Neural crest cell (in vitro differentiated cells): ENCODE measurements at regions not wholly inside any gene's neighbourhood (a gene's known extent, or its start where the extent isn't known, plus 50 kb on each side); places are given as distances from the start of the nearest gene placed in this dataset.
A peak's percentile ranks its signal among the peaks of the same experiment; 100 is the strongest.

ENCODE experiments used
- DNase-seq: peaks from one replicate; pipeline ENCODE4 v3.0.0; 2021; ENCODE audit warnings: low read depth, mixed read lengths, low spot score
- H3K27ac Mint-ChIP-seq: one replicate; pipeline ENCODE4 v1.8.0; 2021; ENCODE audit warnings: mild to moderate bottlenecking, mixed read lengths; ENCODE audit not compliant: unreplicated experiment
- H3K27me3 Mint-ChIP-seq: 2 replicates; pipeline ENCODE4 v1.8.0; 2021; ENCODE audit warnings: low read depth, mild to moderate bottlenecking, mixed read lengths
- H3K36me3 Mint-ChIP-seq: 2 replicates; pipeline ENCODE4 v1.8.0; 2021; ENCODE audit warnings: low read depth, mild to moderate bottlenecking, mixed read lengths
- H3K4me1 Mint-ChIP-seq: 2 replicates; pipeline ENCODE4 v1.8.0; 2021; ENCODE audit warnings: mixed read lengths
- H3K4me3 Mint-ChIP-seq: one replicate; pipeline ENCODE4 v1.8.0; 2021; ENCODE audit warnings: mild to moderate bottlenecking, mixed read lengths
- H3K9me3 Mint-ChIP-seq: 2 replicates; pipeline ENCODE4 v1.8.0; 2021; ENCODE audit warnings: mixed read lengths
- TF ChIP-seq, protein P1 (sequence below): fragments of 200-600 bp; sonication (generic); conservative IDR thresholded peaks from 2 replicates; pipeline ENCODE4 v1.5.0; 2021; ENCODE audit warnings: antibody characterized with exemption, mild to moderate bottlenecking

DNA sequence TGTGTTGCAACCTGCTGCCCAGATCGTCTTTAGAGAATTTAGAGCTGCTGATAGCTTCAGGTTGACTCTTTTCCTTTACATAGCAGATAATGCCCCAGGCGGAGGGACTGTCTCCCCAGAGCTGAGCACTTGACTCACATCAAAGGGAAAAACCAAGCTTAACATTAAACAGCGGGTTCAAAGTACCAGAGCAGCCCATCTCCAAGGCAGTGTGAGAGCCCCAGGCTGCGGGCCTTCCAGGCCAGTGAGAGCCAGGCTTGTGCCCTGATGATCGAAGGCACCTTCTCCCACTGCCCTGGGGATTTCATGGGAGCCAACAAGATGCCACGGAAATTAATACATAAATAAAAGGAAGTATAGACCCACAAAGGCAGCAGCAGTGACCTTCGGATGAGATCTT is 275.6 kb downstream of the XXYLT1 start:
- H3K9me3 Mint-ChIP-seq, result no peaks in the 10 kb centered on the region
- no peak overlapping the region for H3K27ac Mint-ChIP-seq
- no peak for DNase-seq

DNA sequence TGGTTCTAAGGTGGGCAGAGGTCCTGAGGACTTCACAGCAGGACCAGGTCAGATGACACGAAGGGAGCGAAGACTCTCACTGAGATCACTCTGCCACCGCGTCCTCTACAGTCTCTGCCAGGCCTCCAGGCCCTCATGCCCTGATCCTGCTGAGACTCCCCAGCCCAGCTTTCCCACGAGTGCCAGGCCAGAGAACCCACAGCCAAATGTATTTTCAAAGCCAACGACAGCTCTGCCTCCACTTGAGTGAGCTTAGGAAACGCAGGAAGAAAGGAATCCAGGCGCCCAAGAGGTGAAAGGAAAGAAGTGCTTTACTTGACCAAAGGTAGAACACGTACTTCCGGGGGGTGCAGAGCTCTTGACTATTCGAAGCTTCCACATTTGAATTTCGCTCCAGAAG is 275.0 kb downstream of the XXYLT1 start:
- H3K27ac Mint-ChIP-seq, result peak overlapping the region; percentile 57
- no peaks in the 10 kb centered on the region for H3K36me3 Mint-ChIP-seq
- H3K4me3 Mint-ChIP-seq, result no peak overlapping the region
- TF ChIP-seq, protein P1, sequence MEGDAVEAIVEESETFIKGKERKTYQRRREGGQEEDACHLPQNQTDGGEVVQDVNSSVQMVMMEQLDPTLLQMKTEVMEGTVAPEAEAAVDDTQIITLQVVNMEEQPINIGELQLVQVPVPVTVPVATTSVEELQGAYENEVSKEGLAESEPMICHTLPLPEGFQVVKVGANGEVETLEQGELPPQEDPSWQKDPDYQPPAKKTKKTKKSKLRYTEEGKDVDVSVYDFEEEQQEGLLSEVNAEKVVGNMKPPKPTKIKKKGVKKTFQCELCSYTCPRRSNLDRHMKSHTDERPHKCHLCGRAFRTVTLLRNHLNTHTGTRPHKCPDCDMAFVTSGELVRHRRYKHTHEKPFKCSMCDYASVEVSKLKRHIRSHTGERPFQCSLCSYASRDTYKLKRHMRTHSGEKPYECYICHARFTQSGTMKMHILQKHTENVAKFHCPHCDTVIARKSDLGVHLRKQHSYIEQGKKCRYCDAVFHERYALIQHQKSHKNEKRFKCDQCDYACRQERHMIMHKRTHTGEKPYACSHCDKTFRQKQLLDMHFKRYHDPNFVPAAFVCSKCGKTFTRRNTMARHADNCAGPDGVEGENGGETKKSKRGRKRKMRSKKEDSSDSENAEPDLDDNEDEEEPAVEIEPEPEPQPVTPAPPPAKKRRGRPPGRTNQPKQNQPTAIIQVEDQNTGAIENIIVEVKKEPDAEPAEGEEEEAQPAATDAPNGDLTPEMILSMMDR, result no peak
- H3K4me1 Mint-ChIP-seq, result no peaks in the 10 kb centered on the region
- H3K9me3 Mint-ChIP-seq, result no peaks in the 10 kb centered on the region
- H3K27me3 Mint-ChIP-seq, result no peaks in the 10 kb centered on the region
- DNase-seq, result no peak

More for the DNA sequence above, 275.6 kb downstream of the XXYLT1 start:
- Mint-ChIP-seq H3K36me3 (no peaks in the 10 kb centered on the region), H3K4me3 (no peak overlapping the region), H3K4me1 (no peaks in the 10 kb centered on the region), H3K27me3 (no peaks in the 10 kb centered on the region)
- TF ChIP-seq, protein P1, result no peak

DNA sequence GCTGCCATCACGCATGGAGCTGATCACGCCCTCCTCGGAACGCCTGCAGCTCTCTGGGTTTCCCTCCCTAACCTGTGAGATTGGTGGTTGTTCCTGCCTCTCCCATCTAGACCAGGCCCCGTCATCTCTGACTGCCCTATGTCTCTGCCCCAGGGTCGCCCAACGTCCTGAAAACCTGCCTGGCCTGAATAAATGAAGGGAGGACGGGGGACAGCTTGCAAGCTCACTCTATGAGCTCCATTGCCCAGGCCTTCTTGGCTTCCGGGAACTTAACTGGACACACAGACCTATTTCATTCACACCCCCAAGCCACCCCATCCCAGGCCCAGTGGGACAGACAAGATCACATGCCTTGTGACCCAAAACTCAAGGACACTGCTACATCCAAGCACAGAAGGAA is 274.2 kb downstream of the XXYLT1 start:
- H3K36me3 Mint-ChIP-seq, result no peaks in the 10 kb centered on the region
- H3K4me3 Mint-ChIP-seq, result no peak overlapping the region
- DNase-seq, result no peak
- H3K27ac Mint-ChIP-seq, result no peak overlapping the region
- H3K27me3 Mint-ChIP-seq, result no peaks in the 10 kb centered on the region
- TF ChIP-seq, protein P1, result no peak
- H3K9me3 Mint-ChIP-seq, result no peaks in the 10 kb centered on the region
- no peaks in the 10 kb centered on the region for H3K4me1 Mint-ChIP-seq

DNA sequence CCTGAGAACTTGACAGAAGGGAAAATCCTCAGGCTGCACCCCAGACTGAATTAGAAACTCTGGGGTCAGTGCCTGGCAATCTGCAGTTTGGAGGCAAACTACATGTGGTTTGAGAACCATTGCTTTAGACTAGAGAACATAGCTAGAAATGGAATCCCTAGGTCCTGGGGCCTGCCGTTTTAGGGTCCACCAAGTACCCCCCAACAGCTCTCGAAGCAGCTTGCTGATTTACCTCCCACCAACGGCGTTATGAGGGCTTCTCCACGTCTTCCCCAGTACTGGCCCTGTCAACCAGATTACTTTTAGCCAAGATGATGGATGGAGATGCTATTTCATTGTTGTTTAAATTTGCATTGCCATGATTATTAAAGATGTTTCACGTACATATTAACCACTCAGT is 272.5 kb downstream of the XXYLT1 start:
- no peak for DNase-seq
- no peaks in the 10 kb centered on the region for H3K36me3 Mint-ChIP-seq
- no peaks in the 10 kb centered on the region for H3K9me3 Mint-ChIP-seq
- H3K4me3 Mint-ChIP-seq, result no peak overlapping the region
- H3K27me3 Mint-ChIP-seq, result no peaks in the 10 kb centered on the region
- no peak overlapping the region for H3K27ac Mint-ChIP-seq
- TF ChIP-seq, protein P1, result no peak
- peaks cover 9% of the 10 kb centered on the region for H3K4me1 Mint-ChIP-seq

DNA sequence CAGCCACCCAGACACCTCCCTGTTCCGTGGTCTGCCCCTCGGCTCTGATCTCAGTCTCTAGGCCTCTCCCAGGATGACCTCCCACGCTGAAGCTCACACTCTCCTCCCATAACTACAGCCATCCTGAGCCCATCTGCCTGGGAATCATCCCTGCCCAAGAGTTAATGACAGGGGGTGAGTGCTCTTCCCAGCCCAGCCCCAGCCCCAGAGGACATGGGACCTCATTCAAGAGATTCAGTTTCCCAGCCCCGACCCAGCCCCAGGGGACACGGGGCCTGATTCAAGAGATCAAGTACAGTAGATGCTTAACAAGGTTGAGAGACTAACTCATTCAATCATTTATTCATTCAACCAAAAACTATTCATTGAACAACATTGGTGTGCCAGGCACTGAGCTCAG is 272.0 kb downstream of the XXYLT1 start:
- Mint-ChIP-seq H3K9me3 (no peaks in the 10 kb centered on the region), H3K27ac (no peak overlapping the region)

More for the DNA sequence above, 272.0 kb downstream of the XXYLT1 start:
- no peak for DNase-seq
- Mint-ChIP-seq H3K36me3 (no peaks in the 10 kb centered on the region), H3K27me3 (no peaks in the 10 kb centered on the region), H3K4me3 (no peak overlapping the region), H3K4me1 (peaks cover 9% of the 10 kb centered on the region)
- TF ChIP-seq, protein P1, result no peak
